Neural progenitor cell (in vitro differentiated cells): ENCODE measurements at regions not wholly inside any gene's neighbourhood (a gene's known extent, or its start where the extent isn't known, plus 50 kb on each side); places are given as distances from the start of the nearest gene placed in this dataset.

Experiments
- DNase-seq: peaks from one replicate; pipeline ENCODE4 v3.0.0-alpha.2; 2016; ENCODE audit warnings: low spot score
- H2AFZ ChIP-seq: fragments of 200-600 bp; sonication (generic); replicated peaks from 2 replicates; pipeline ENCODE4 v1.6.1; 2016; ENCODE audit warnings: antibody characterized with exemption
- H3F3A ChIP-seq: fragments of 200-600 bp; sonication (generic); 2 replicates; pipeline ENCODE4 v1.6.1; 2016; ENCODE audit warnings: antibody characterized with exemption, low read depth
- H3K27ac ChIP-seq: fragments of 200-600 bp; sonication (generic); 2 replicates; pipeline ENCODE4 v1.5.1; 2016; ENCODE audit warnings: mild to moderate bottlenecking
- H3K27me3 ChIP-seq: fragments of 200-600 bp; sonication (generic); 2 replicates; pipeline ENCODE4 v1.6.1; 2016; ENCODE audit warnings: mild to moderate bottlenecking, moderate library complexity
- H3K36me3 ChIP-seq: fragments of 200-600 bp; sonication (generic); 2 replicates; pipeline ENCODE4 v1.5.1; 2016
- H3K4me1 ChIP-seq: fragments of 200-600 bp; sonication (generic); 2 replicates; pipeline ENCODE4 v1.6.1; 2016; ENCODE audit warnings: mixed run types
- H3K4me2 ChIP-seq: fragments of 200-600 bp; sonication (generic); 2 replicates; pipeline ENCODE4 v1.6.1; 2016
- H3K4me3 ChIP-seq: fragments of 200-600 bp; sonication (generic); 2 replicates; pipeline ENCODE4 v1.5.1; 2016
- H3K79me2 ChIP-seq: fragments of 200-600 bp; sonication (generic); 2 replicates; pipeline ENCODE4 v1.6.1; 2016; ENCODE audit warnings: low read depth
- H3K9ac ChIP-seq: fragments of 200-600 bp; sonication (generic); 2 replicates; pipeline ENCODE4 v1.6.1; 2016
- H3K9me3 ChIP-seq: fragments of 200-600 bp; sonication (generic); 2 replicates; pipeline ENCODE4 v1.5.1; 2016; ENCODE audit warnings: low read depth
- H4K20me1 ChIP-seq: fragments of 200-600 bp; sonication (generic); 2 replicates; pipeline ENCODE4 v1.6.1; 2016; ENCODE audit warnings: low read depth
- H3K27ac Mint-ChIP-seq: 3 replicates; pipeline ENCODE4 v1.8.0; 2021; ENCODE audit warnings: mixed read lengths
- H3K27me3 Mint-ChIP-seq: 2 replicates; pipeline ENCODE4 v1.8.0; 2022; ENCODE audit warnings: low read depth, mild to moderate bottlenecking, inconsistent platforms, moderate library complexity, mixed read lengths; ENCODE audit not compliant: insufficient read depth
- H3K36me3 Mint-ChIP-seq: 3 replicates; pipeline ENCODE4 v1.8.0; 2021; ENCODE audit warnings: mixed read lengths
- H3K4me1 Mint-ChIP-seq: 3 replicates; pipeline ENCODE4 v1.8.0; 2021; ENCODE audit warnings: mixed read lengths
- H3K4me3 Mint-ChIP-seq: 3 replicates; pipeline ENCODE4 v1.8.0; 2021; ENCODE audit warnings: mild to moderate bottlenecking, moderate library complexity, mixed read lengths
- H3K9me3 Mint-ChIP-seq: 3 replicates; pipeline ENCODE4 v1.8.0; 2020; ENCODE audit warnings: mixed read lengths
- EZH2 ChIP-seq: fragments of 200-600 bp; sonication (generic); IDR thresholded peaks from 2 replicates; pipeline ENCODE4 v1.6.1; 2017; ENCODE audit warnings: antibody characterized with exemption, mild to moderate bottlenecking, moderate library complexity
- EZH2phosphoT487 ChIP-seq: fragments of 200-600 bp; sonication (generic); IDR thresholded peaks from 2 replicates; pipeline ENCODE4 v1.6.1; 2017; ENCODE audit warnings: antibody characterized with exemption
- TF ChIP-seq, protein P1 (sequence below): fragments of 200-600 bp; sonication (generic); IDR thresholded peaks from 2 replicates; pipeline ENCODE4 v1.5.1; 2017; ENCODE audit warnings: antibody characterized with exemption, mild to moderate bottlenecking

DNA sequence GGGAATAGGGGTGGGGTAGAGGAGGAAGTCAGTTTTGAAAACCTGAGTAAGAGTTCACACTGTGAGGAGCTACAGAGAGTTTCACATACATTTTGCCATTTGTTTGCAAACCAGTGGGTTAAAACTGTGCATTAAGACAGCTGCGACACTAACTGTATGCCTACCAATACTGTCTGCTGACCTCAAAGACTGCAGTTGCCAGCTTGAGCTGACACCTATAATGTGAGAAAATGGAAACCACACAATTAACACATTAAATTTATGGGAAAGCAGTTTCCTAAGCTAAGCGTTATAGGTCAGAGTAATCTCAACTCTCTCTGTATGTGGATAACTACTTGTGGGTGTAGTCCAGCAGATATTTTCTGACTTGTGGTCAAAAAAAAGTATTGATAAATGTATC is 756.6 kb upstream of the GCFC2 start:
- Mint-ChIP-seq H3K36me3 (no peaks in the 10 kb centered on the region), H3K27me3 (no peaks in the 10 kb centered on the region), H3K4me1 (peaks cover 2% of the 10 kb centered on the region), H3K27ac (no peak overlapping the region), H3K9me3 (peaks cover 2% of the 10 kb centered on the region), H3K4me3 (no peak overlapping the region)
- Histone ChIP-seq H3K9me3 (no peaks in the 10 kb centered on the region), H3K9ac (no peak overlapping the region), H3K36me3 (no peaks in the 10 kb centered on the region), H4K20me1 (no peaks in the 10 kb centered on the region), H3K79me2 (no peaks in the 10 kb centered on the region), H3K27ac (no peak overlapping the region), H2AFZ (no peak overlapping the region), H3K27me3 (no peaks in the 10 kb centered on the region), H3K4me2 (no peak overlapping the region), H3K4me3 (no peak overlapping the region), H3K4me1 (no peaks in the 10 kb centered on the region), H3F3A (no peaks in the 10 kb centered on the region)
- TF ChIP-seq EZH2 (no peak), EZH2phosphoT487 (no peak)
- TF ChIP-seq, protein P1, sequence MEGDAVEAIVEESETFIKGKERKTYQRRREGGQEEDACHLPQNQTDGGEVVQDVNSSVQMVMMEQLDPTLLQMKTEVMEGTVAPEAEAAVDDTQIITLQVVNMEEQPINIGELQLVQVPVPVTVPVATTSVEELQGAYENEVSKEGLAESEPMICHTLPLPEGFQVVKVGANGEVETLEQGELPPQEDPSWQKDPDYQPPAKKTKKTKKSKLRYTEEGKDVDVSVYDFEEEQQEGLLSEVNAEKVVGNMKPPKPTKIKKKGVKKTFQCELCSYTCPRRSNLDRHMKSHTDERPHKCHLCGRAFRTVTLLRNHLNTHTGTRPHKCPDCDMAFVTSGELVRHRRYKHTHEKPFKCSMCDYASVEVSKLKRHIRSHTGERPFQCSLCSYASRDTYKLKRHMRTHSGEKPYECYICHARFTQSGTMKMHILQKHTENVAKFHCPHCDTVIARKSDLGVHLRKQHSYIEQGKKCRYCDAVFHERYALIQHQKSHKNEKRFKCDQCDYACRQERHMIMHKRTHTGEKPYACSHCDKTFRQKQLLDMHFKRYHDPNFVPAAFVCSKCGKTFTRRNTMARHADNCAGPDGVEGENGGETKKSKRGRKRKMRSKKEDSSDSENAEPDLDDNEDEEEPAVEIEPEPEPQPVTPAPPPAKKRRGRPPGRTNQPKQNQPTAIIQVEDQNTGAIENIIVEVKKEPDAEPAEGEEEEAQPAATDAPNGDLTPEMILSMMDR, result no peak
- DNase-seq, result no peak

DNA sequence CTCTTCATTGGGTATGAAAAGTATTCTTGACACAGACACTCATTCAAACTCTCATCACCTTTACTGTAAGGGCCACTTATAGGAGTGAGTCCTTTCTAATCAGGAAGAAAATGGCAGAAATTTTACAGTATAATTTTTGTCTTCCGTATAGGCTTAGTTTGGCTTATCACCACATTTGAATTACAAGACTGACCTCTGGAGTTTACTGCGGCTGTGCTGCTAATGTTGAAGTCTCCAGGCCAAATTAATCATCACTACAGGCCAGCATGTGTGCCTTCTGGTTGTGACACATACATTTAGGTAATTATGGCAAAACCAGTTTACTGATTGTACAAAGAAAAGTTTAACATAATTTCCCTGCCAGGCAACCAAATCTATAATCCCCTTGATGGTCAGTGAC is 753.6 kb upstream of the GCFC2 start:
- Histone ChIP-seq H3K36me3 (no peaks in the 10 kb centered on the region), H3F3A (no peaks in the 10 kb centered on the region), H3K4me1 (no peaks in the 10 kb centered on the region), H4K20me1 (no peaks in the 10 kb centered on the region), H3K27ac (no peak overlapping the region), H3K4me3 (no peak overlapping the region), H3K9ac (no peak overlapping the region), H2AFZ (no peak overlapping the region), H3K9me3 (no peaks in the 10 kb centered on the region), H3K79me2 (no peaks in the 10 kb centered on the region), H3K27me3 (no peaks in the 10 kb centered on the region), H3K4me2 (no peak overlapping the region)
- Mint-ChIP-seq H3K4me3 (no peak overlapping the region), H3K27me3 (no peaks in the 10 kb centered on the region), H3K4me1 (peaks cover 2% of the 10 kb centered on the region), H3K9me3 (no peaks in the 10 kb centered on the region), H3K36me3 (no peaks in the 10 kb centered on the region), H3K27ac (no peak overlapping the region)
- TF ChIP-seq, protein P1, result peak; percentile 31
- TF ChIP-seq EZH2phosphoT487, result no peak
- no peak for DNase-seq

DNA sequence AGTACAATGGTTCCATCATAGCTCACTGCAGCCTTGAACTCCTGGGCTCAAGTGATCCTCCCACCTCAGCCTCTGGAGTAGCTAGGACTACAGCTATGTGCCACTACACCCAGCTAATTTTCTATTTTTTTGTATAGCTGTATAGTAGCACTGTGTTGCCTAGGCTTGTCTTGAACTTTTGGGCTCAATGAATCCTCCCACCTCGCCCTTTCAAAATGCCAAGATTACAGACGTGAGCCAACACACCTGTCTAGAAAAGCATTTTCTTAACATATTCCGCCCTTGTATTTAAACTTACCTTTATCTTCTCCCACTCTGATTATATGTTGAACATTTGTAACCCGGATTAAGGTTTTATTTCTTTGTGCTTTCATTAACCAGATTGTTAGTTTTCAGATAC is 750.7 kb upstream of the GCFC2 start:
- H3K36me3 Mint-ChIP-seq, result no peaks in the 10 kb centered on the region
- H3K27ac ChIP-seq, result no peak overlapping the region
- H3K27me3 Mint-ChIP-seq, result no peaks in the 10 kb centered on the region

DNA sequence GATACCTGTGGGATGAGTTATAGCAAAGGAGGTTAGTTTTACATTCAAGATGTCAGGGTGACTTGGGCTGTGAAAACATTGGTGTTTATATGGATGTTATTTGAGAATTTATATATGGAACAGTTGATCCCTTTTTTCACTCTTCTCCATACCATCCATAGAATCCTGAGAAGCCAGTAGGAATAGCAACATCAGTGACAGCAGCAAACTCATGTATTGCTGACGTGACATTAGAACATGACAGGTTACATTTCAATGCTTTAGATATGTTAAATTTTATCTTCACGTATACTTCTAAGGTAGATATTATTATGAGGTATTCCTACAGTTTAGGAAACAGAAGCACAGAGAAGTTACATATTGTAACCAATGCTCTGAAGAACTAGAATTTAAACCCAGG is 745.2 kb upstream of the GCFC2 start:
- no peak overlapping the region for H3K4me3 Mint-ChIP-seq
- Histone ChIP-seq H3K27me3 (no peaks in the 10 kb centered on the region), H3K36me3 (no peaks in the 10 kb centered on the region), H3K27ac (no peak overlapping the region), H3F3A (no peaks in the 10 kb centered on the region), H3K4me1 (no peaks in the 10 kb centered on the region), H3K9ac (no peak overlapping the region), H4K20me1 (no peaks in the 10 kb centered on the region), H3K4me3 (no peak overlapping the region), H3K79me2 (no peaks in the 10 kb centered on the region), H3K9me3 (no peaks in the 10 kb centered on the region), H2AFZ (no peak overlapping the region), H3K4me2 (no peak overlapping the region)
- H3K9me3 Mint-ChIP-seq, result no peaks in the 10 kb centered on the region
- no peaks in the 10 kb centered on the region for H3K36me3 Mint-ChIP-seq
- no peaks in the 10 kb centered on the region for H3K4me1 Mint-ChIP-seq
- no peaks in the 10 kb centered on the region for H3K27me3 Mint-ChIP-seq
- no peak for DNase-seq
- TF ChIP-seq EZH2phosphoT487, result no peak
- no peak for TF ChIP-seq EZH2
- TF ChIP-seq, protein P1, result no peak
- H3K27ac Mint-ChIP-seq, result no peak overlapping the region

More for the DNA sequence above, 750.7 kb upstream of the GCFC2 start:
- Mint-ChIP-seq H3K9me3 (no peaks in the 10 kb centered on the region), H3K27ac (no peak overlapping the region), H3K4me3 (no peak overlapping the region), H3K4me1 (peaks cover 2% of the 10 kb centered on the region)
- no peak overlapping the region for H3K4me3 ChIP-seq
- H2AFZ ChIP-seq, result no peak overlapping the region
- TF ChIP-seq EZH2, result no peak
- no peaks in the 10 kb centered on the region for H3K9me3 ChIP-seq
- H3K27me3 ChIP-seq, result no peaks in the 10 kb centered on the region
- no peaks in the 10 kb centered on the region for H3K36me3 ChIP-seq
- H3K79me2 ChIP-seq, result no peaks in the 10 kb centered on the region
- no peaks in the 10 kb centered on the region for H3F3A ChIP-seq
- H3K9ac ChIP-seq, result no peak overlapping the region
- no peaks in the 10 kb centered on the region for H3K4me1 ChIP-seq
- H4K20me1 ChIP-seq, result no peaks in the 10 kb centered on the region
- DNase-seq, result no peak
- no peak overlapping the region for H3K4me2 ChIP-seq
